Glomerular endothelial cell (primary cell): ENCODE measurements at regions not wholly inside any gene's neighbourhood (a gene's known extent, or its start where the extent isn't known, plus 50 kb on each side); places are given as distances from the start of the nearest gene placed in this dataset.

Experiments used
- DNase-seq: peaks from one replicate; pipeline ENCODE4 v3.0.0-alpha.2; 2011; ENCODE audit warnings: low read depth, low spot score; ENCODE audit errors: extremely low read depth

- no peak for DNase-seq
These were observed 321.5 kb downstream of the SATB2 start for GRCh38 chr2:199136242-199136641.

- DNase-seq = no peak
These were observed 325.9 kb downstream of the SATB2 start for GRCh38 chr2:199131876-199132275.

- DNase-seq = no peak
These were observed 326.5 kb downstream of the SATB2 start for GRCh38 chr2:199131136-199131655.

DNA sequence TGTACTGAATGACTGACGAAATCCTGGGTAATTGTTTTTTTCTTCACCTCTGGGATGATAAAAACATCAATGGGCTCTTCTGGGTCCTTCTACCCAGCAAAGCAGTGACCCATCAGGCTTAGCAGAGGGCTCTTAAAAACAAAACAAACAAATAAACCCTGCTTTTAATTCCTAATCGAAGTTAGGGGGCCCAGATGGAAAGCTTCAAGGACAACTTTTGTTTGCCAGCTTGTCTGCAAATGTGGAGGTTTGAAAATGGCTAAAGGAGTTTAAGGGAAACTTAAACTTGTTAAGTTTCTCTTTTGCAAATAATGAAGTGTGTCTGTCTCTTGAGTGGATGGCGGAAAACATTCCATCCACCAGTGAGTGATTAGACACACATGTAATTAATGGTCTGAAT lies 327.2 kb downstream of the SATB2 start:
- DNase-seq = no peak

GRCh38 chr2:199128476-199129229 lies 329.1 kb downstream of the SATB2 start:
- DNase-seq = no peak

DNA sequence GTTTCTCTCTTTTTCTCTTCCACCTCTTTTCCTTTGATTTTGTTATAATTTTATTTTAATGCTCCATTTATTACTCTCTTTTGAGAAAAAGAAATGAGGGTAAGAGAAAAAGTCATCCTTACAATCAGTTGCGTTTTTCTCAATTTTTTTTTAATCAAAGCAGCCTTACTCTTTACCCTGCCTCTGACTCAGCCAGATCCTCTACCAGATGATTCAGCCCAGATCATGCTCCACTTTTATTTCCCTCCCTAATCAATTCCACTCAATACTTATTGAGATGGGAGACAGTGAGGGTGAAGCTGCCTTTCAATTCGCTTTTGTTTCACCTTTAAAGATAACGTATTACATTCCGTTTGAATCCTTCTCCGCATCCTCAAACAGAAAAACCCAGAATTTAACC lies 337.9 kb downstream of the SATB2 start:
- DNase-seq = no peak

DNA sequence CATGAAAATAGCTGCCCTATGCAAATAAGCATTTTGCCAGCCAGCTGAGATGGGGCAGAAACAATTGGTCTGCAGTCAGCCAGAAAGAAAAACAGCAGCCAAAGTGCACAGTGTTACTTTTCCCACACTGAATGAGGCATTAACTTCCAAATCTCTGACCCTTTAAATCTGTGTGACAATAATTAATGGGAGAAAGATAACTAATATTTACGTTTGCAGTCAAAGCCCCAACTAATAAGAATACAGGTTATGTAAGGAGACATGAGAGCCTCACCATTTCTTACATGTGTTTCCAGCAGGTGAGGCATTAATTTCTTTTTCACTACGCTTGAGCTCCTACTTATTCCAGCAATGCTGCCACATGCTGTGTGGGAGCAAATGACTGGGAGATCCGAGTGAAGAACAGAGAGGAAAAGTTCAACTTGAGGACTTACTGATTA lies 339.0 kb downstream of the SATB2 start:
- no peak for DNase-seq

DNA sequence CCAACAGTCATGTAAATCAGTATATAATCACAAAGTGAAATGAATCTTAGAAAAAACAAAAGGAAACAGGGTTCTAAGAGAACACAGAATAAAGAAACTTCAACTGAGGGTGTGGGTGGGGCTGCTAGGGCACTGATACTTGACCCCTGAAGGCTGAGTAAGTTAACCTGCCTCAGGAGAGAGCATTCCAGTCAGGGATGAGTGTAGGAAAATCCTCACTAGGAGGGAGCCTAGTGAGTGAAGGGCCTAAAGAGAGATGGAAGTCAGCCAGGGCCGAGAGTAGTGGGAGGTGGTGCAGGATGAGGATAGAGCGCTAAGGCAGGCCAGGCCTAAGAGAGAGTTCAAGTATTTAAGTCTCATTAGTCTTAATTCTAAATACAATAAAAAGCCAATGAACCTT lies 342.6 kb downstream of the SATB2 start:
- no peak for DNase-seq

GRCh38 chr2:199113111-199113510 lies 344.6 kb downstream of the SATB2 start:
- no peak for DNase-seq

GRCh38 chr2:199111458-199111857 lies 346.3 kb downstream of the SATB2 start:
- no peak for DNase-seq

- DNase-seq = no peak
These were observed 349.7 kb downstream of the SATB2 start for GRCh38 chr2:199108056-199108455.

- no peak for DNase-seq
These were observed 351.9 kb downstream of the SATB2 start for GRCh38 chr2:199105826-199106225.

GRCh38 chr2:199101487-199101886 lies 356.3 kb downstream of the SATB2 start:
- no peak for DNase-seq

DNA sequence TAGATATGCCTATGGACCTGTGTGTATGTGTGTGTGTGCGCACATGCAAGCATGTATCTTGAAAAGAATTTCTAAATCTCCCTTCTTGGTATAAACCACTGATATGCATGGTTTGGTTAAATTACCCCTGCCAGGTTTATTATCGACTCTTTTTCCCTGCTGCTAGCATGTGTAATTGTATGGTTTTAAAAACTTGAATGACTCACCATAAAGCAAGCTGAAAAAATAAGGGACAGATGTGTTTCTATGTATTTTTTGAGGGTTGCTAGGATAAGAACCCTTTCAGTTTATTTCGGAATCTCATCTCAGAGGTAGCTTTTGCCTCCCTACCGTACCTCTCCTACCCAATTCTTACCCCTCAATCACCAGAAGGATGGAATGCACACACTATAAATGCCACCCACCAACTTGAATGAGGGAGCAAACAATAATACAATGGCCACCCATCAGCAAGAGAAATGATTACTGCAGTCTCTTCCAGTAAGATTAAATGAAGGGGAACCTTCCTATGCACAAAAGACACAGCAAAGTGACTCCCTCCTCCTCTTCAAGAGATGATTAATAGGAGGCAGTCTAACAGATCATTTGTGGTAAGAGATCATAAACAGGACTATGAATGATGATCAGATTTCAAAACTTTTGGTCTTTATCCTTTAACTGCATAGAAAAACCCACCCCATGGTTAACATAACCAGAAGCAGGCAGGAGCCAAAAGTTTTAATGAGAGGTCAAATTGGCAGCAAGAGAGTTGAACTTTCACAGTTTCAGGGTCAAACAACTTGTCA lies 357.2 kb downstream of the SATB2 start:
- DNase-seq = no peak

- DNase-seq = no peak
These were observed 365.3 kb downstream of the SATB2 start for GRCh38 chr2:199092419-199092818.

DNA sequence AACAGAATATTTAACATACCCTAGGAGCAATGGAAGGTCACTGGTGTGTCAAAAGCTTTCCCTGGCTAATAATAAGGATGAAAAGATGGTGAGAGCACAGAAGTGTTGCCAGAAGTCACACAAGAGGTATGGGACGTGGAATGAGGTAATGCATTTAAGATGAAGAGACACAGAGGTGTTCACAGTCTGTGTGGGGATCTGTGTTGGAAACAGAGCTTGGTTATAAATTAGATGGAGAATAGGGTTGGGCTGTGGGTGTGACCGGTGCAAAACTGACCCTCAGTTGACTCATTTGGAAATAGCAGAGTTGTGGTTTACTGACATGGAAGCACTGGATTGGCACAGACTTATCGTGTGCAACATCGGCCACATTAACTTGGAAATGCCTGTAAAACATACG lies 372.5 kb downstream of the SATB2 start:
- no peak for DNase-seq

DNA sequence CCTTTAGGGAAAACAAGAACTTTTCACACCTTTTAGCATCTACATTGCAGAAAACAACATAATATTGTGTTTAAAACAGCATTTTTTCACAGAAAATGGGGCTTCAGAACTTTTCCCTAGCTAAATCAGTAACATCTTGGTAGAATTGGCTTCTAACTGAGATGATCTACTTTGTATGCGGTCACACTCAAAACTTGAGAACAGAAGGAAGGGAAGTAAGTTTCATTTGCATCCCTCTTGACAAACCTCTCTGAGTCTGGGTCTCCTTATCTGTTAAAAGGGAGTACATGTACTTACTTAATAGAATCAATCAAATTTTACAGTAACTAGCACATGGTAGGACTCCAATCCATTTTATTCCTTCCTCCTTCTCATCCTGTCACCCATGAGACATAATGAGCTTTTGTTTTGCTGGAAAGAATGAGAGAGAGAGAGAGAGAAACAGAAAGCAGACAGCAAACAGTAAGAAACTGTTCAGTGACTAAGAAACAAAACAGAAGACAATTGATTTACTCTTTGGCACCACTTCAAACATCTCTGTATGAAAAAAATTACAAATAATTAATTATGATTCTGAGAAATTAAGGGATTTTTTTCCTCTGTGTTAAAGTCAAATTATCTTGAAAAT lies 387.3 kb downstream of the SATB2 start:
- no peak for DNase-seq

GRCh38 chr2:199064201-199064600 lies 393.5 kb downstream of the SATB2 start:
- no peak for DNase-seq

DNA sequence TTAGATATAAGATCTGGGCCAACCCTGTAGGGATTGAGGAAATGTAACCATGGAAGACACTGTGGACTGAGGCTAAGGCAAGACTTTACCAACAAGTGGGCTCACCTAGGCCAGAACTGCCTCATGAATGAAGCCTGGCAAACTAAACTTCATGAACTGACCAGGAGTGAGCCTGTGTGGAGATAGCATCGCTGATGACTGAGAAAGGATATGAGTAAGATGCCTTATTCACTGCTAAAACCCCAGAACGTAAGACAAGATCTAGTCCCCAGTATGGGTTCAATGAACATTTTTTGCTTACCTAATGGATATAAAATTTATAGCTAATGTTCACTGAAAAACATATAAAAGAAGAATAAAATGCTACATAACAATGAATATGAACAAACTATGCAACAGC lies 399.8 kb downstream of the SATB2 start:
- DNase-seq = no peak

DNA sequence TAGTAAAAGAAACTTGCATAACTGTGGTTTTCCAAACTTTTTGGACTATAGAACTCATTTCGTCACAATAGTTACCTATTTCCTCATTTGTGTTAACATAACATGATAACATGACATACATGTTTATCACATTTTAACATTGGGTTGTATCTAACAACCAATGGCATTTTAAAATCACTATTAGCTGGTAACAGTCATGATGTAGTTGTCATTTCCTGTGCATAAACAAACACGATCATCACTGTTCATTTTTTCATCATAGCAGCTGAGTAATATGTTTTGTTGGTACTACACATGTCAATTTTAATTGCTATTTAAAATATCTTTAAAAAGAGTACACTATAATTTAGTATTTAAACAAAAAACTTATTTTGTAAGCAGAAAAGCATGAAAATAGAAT lies 402.4 kb downstream of the SATB2 start:
- DNase-seq = no peak

DNA sequence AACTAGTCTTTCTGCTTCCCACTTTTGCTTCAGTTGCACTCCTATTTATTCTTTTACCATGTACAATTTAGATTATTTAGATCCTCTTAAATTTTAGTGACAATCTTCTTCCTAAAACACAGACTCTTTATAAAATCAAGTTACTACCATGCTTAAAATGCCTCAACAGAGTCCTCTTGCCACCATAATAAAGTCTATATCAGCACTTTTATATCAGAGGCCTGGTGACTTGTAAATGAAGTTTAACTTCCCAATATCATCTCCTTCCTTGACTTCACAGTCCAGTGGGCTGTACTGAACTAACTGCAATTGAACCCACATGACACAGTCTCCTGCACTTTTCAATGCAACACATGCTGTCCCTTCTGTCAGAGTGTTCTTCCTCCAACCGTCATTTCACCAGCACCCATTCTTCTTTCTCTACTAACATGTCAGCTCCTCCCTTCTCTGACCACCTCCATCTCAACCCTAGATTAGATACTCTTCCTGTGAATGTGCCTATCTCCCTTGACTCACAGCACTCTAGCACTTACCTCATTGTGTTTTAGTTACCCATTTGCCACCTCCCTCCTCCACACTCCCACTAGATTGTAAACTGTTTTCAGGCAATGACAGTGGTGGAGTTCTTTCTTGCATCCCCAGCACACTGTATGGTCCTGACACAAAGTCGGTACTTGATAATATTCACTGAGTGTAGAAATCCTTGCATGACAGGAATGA lies 414.9 kb downstream of the SATB2 start:
- no peak for DNase-seq
